Astrocyte (in vitro differentiated cells and primary cell): ENCODE measurements at regions not wholly inside any gene's neighbourhood (a gene's known extent, or its start where the extent isn't known, plus 50 kb on each side); places are given as distances from the start of the nearest gene placed in this dataset.

Source experiments
- EZH2 ChIP-seq: IDR thresholded peaks from 2 replicates; pipeline ENCODE4 v1.6.1; 2012; ENCODE audit warnings: mild to moderate bottlenecking, low read length, inconsistent platforms; ENCODE audit not compliant: insufficient read depth
- TF ChIP-seq, protein P1 (sequence below): IDR thresholded peaks from 2 replicates; pipeline ENCODE4 v1.5.1; 2011; ENCODE audit warnings: low read depth, mild to moderate bottlenecking, inconsistent platforms, low read length, moderate library complexity; ENCODE audit not compliant: insufficient read depth

GRCh38 chr2:128513116-128513960, 194.7 kb upstream of the HS6ST1 start:
- TF ChIP-seq, protein P1, sequence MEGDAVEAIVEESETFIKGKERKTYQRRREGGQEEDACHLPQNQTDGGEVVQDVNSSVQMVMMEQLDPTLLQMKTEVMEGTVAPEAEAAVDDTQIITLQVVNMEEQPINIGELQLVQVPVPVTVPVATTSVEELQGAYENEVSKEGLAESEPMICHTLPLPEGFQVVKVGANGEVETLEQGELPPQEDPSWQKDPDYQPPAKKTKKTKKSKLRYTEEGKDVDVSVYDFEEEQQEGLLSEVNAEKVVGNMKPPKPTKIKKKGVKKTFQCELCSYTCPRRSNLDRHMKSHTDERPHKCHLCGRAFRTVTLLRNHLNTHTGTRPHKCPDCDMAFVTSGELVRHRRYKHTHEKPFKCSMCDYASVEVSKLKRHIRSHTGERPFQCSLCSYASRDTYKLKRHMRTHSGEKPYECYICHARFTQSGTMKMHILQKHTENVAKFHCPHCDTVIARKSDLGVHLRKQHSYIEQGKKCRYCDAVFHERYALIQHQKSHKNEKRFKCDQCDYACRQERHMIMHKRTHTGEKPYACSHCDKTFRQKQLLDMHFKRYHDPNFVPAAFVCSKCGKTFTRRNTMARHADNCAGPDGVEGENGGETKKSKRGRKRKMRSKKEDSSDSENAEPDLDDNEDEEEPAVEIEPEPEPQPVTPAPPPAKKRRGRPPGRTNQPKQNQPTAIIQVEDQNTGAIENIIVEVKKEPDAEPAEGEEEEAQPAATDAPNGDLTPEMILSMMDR: no peak
- no peak for TF ChIP-seq EZH2
